SK-N-MC (cell line): ENCODE measurements at regions not wholly inside any gene's neighbourhood (a gene's known extent, or its start where the extent isn't known, plus 50 kb on each side); places are given as distances from the start of the nearest gene placed in this dataset.

Experiments used
- DNase-seq: peaks from one replicate; pipeline ENCODE4 v3.0.0-alpha.2; 2011; ENCODE audit warnings: low read depth, low spot score
- H3K27ac ChIP-seq: fragments of 200-600 bp; sonication (generic); 2 replicates; pipeline ENCODE4 v1.5.1; 2016; ENCODE audit warnings: mixed run types
- H3K36me3 ChIP-seq: fragments of 200-600 bp; sonication (generic); 2 replicates; pipeline ENCODE4 v1.6.1; 2017; ENCODE audit warnings: antibody characterized with exemption, low read length, mixed read lengths; ENCODE audit not compliant: insufficient read depth
- H3K4me3 ChIP-seq: fragments of 200-600 bp; sonication (generic); 2 replicates; pipeline ENCODE4 v1.5.1; 2016
- H3K9ac ChIP-seq: fragments of 200-600 bp; sonication (generic); 2 replicates; pipeline ENCODE4 v1.8.0; 2017; ENCODE audit warnings: mixed run types, mixed read lengths; ENCODE audit not compliant: insufficient read length
- H3K9me3 ChIP-seq: fragments of 200-600 bp; sonication (generic); 2 replicates; pipeline ENCODE4 v1.6.1; 2017; ENCODE audit warnings: low read depth, mild to moderate bottlenecking, antibody characterized with exemption, low read length, moderate library complexity, mixed read lengths
- EZH2 ChIP-seq: fragments of 200-600 bp; sonication (generic); IDR thresholded peaks from one replicate; pipeline ENCODE4 v1.6.1; 2017; ENCODE audit warnings: antibody characterized with exemption
- FOXP2 ChIP-seq: optimal IDR thresholded peaks from 2 replicates; pipeline ENCODE3; 2011; ENCODE audit warnings: mild to moderate bottlenecking, moderate library complexity; ENCODE audit not compliant: insufficient read depth; ENCODE audit errors: extremely low read length, control extremely low read depth
- POLR2AphosphoS5 ChIP-seq: IDR thresholded peaks from 2 replicates; pipeline ENCODE4 v1.6.1; 2012; ENCODE audit warnings: mild to moderate bottlenecking, low read depth, low read length, borderline replicate concordance

- Histone ChIP-seq H3K27ac (no peak overlapping the region), H3K36me3 (no peaks in the 10 kb centered on the region), H3K9ac (no peak overlapping the region), H3K4me3 (no peak overlapping the region), H3K9me3 (no peaks in the 10 kb centered on the region)
- no peak for TF ChIP-seq FOXP2
- no peak for TF ChIP-seq EZH2
- TF ChIP-seq POLR2AphosphoS5, result no peak
- DNase-seq, result no peak
These were observed 366.6 kb upstream of the GRIA3 start for GRCh38 chrX:122817321-122817955.

DNA sequence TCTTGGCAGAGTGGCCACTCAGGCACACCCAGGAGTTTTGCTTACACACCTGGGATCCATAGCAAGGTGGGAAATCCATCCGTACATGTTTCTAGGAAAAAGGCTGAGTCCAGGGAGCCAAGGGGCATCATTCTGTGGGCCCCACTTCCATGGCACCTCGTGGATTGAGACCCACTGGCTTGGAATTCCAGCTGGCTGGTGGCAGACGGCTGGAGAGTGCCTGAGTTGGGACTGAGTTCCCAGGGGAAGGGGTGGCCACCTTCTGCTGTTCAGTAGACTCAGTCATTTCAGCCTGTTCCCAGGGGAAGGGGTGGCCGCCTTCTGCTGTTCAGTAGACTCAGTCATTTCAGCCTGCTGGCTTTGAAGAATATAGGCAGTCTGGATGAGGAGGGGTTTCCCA, 366.0 kb upstream of the GRIA3 start:
- H3K36me3 ChIP-seq, result no peaks in the 10 kb centered on the region
- DNase-seq, result no peak
- H3K27ac ChIP-seq, result no peak overlapping the region
- H3K9me3 ChIP-seq, result no peaks in the 10 kb centered on the region
- H3K9ac ChIP-seq, result no peak overlapping the region
- H3K4me3 ChIP-seq, result no peak overlapping the region
- no peak for TF ChIP-seq FOXP2
- no peak for TF ChIP-seq EZH2
- no peak for TF ChIP-seq POLR2AphosphoS5

DNA sequence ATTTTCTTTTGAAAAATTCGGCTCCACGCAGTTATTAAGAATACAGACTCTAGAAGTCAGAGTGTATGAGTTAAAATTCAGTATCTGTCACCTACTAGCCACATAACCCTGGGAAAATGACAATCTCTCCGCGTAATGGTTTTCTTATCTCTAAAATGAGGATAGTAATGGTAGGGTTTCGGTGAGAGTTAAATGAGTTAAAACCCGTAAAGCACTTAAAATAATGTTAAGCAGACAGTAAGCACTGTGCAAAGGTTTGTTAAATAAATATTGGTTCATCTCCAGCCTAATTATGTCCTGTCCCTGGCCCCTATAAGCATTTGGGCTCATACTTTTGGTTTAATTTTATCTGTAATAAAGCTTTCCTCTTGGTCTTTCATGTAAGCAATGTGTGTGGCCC, 350.8 kb upstream of the GRIA3 start:
- TF ChIP-seq FOXP2 (no peak), POLR2AphosphoS5 (no peak), EZH2 (no peak)
- Histone ChIP-seq H3K9me3 (no peaks in the 10 kb centered on the region), H3K9ac (no peak overlapping the region), H3K4me3 (no peak overlapping the region), H3K27ac (no peak overlapping the region), H3K36me3 (no peaks in the 10 kb centered on the region)
- DNase-seq, result no peak

GRCh38 chrX:122835886-122836285, 348.2 kb upstream of the GRIA3 start:
- no peak overlapping the region for H3K9ac ChIP-seq
- H3K9me3 ChIP-seq, result no peaks in the 10 kb centered on the region
- TF ChIP-seq EZH2 (no peak), POLR2AphosphoS5 (no peak), FOXP2 (no peak)
- no peak for DNase-seq
- H3K4me3 ChIP-seq, result no peak overlapping the region
- H3K27ac ChIP-seq, result no peak overlapping the region
- H3K36me3 ChIP-seq, result no peaks in the 10 kb centered on the region

DNA sequence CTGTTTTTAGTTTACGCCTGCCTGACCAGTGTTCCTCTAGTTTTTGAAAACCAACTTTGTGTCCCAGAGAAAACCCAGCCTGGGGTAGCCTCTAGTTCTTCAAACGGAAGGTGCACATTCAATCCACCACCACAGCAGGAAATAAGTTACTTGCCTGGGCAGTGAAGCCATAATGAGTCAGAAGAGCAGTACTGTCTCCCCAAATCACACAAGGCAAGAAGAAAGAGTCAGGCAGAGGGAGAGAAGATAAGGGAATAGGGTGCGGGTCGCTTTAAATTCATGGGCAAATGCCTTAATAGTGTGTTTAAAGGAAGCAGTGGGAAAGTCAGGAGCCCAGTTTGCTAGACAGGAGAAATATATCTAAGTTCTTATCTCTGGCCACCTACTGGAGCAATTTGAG, 333.8 kb upstream of the GRIA3 start:
- no peak overlapping the region for H3K4me3 ChIP-seq
- TF ChIP-seq EZH2 (no peak), FOXP2 (no peak), POLR2AphosphoS5 (no peak)
- no peaks in the 10 kb centered on the region for H3K36me3 ChIP-seq
- H3K9ac ChIP-seq, result no peak overlapping the region
- H3K27ac ChIP-seq, result no peak overlapping the region
- DNase-seq, result no peak
- H3K9me3 ChIP-seq, result no peaks in the 10 kb centered on the region

DNA sequence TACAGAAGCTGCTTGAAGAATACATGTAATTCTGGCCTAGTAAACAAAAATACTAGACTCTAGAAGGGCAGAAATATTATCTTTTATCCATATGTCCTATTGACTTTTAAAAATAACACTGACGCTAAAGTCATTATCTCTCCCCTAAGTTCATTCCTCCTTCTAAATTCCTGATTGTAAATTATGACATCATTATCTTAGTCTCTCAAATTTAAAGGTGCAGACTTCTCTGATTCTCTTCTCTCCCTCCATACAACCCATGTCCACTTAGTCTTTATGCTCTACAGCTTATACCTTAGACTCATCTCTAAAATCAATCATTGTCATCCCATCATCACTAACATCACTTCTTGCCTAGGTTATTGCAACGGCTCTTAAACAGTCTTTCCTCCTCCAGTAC, 327.9 kb upstream of the GRIA3 start:
- Histone ChIP-seq H3K36me3 (no peaks in the 10 kb centered on the region), H3K4me3 (no peak overlapping the region), H3K9ac (no peak overlapping the region), H3K9me3 (no peaks in the 10 kb centered on the region), H3K27ac (no peak overlapping the region)
- no peak for DNase-seq
- TF ChIP-seq FOXP2, result no peak
- no peak for TF ChIP-seq EZH2
- TF ChIP-seq POLR2AphosphoS5, result no peak

DNA sequence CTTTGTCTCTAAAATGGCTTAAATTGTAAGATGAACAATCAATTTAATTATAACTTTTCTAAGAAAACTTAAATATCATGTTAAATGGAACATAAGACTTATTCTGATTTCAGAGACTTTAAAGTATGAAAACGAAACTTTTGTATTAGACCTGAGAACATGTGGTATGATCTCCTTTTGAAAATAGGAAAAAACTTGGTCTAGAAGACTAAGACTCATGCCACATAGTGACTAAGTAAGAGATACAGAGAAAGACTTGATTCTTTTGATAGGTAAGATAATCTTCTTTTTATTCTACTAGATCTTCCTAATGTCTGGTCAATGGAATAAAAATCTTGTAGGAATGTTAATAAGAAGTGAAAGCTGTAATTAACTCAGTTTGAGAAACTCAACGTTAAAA, 326.3 kb upstream of the GRIA3 start:
- no peak for DNase-seq
- H3K9ac ChIP-seq, result no peak overlapping the region
- H3K27ac ChIP-seq, result no peak overlapping the region
- no peak overlapping the region for H3K4me3 ChIP-seq
- no peaks in the 10 kb centered on the region for H3K36me3 ChIP-seq
- TF ChIP-seq POLR2AphosphoS5, result no peak
- no peak for TF ChIP-seq FOXP2
- TF ChIP-seq EZH2, result no peak
- H3K9me3 ChIP-seq, result no peaks in the 10 kb centered on the region

GRCh38 chrX:122863067-122863466, 321.0 kb upstream of the GRIA3 start:
- Histone ChIP-seq H3K36me3 (no peaks in the 10 kb centered on the region), H3K9me3 (no peaks in the 10 kb centered on the region), H3K9ac (no peak overlapping the region), H3K4me3 (no peak overlapping the region), H3K27ac (no peak overlapping the region)
- TF ChIP-seq FOXP2 (no peak), EZH2 (no peak), POLR2AphosphoS5 (no peak)
- no peak for DNase-seq

DNA sequence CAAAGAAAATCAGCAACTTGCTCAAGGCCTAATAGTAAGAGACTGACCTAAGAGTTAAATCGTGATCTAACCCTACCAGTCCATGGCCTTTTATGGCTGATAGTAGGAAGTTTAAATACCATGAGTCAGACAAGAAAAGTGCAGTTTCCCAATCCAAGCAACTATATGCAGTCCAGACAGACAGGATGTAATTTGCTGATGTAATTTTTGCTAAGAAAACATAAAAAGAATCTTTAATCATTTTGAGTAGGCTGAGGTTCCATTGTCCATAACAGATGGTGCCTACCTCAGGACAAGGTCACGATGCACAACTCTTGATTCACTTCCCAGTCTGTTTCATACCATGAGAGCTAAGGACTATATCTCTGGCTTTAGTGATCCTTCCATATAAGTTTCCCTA, 317.5 kb upstream of the GRIA3 start:
- Histone ChIP-seq H3K9me3 (no peaks in the 10 kb centered on the region), H3K9ac (no peak overlapping the region), H3K36me3 (no peaks in the 10 kb centered on the region), H3K4me3 (no peak overlapping the region), H3K27ac (no peak overlapping the region)
- no peak for DNase-seq
- TF ChIP-seq EZH2 (no peak), POLR2AphosphoS5 (no peak), FOXP2 (no peak)
